Type B pancreatic cell (in vitro differentiated cells): ENCODE measurements at regions not wholly inside any gene's neighbourhood (a gene's known extent, or its start where the extent isn't known, plus 50 kb on each side); places are given as distances from the start of the nearest gene placed in this dataset.

ENCODE experiments used
- DNase-seq: peaks from one replicate; pipeline ENCODE4 v3.0.0; 2021; ENCODE audit warnings: mixed read lengths; ENCODE audit not compliant: unreplicated experiment; ENCODE audit errors: extremely low spot score
- H3K27ac Mint-ChIP-seq: 2 replicates; pipeline ENCODE4 v1.8.0; 2021; ENCODE audit warnings: mild to moderate bottlenecking, mixed read lengths
- H3K27me3 Mint-ChIP-seq: 2 replicates; pipeline ENCODE4 v1.8.0; 2021; ENCODE audit warnings: mixed read lengths
- H3K36me3 Mint-ChIP-seq: 2 replicates; pipeline ENCODE4 v1.8.0; 2021; ENCODE audit warnings: mixed read lengths
- H3K4me1 Mint-ChIP-seq: one replicate; pipeline ENCODE4 v1.8.0; 2021; ENCODE audit warnings: mixed read lengths; ENCODE audit not compliant: unreplicated experiment
- H3K4me3 Mint-ChIP-seq: 2 replicates; pipeline ENCODE4 v1.8.0; 2021; ENCODE audit warnings: mild to moderate bottlenecking, mixed read lengths
- H3K9me3 Mint-ChIP-seq: 2 replicates; pipeline ENCODE4 v1.8.0; 2021; ENCODE audit warnings: mixed read lengths
- CTCF ChIP-seq: fragments of 200-600 bp; sonication (generic); conservative IDR thresholded peaks from 2 replicates; pipeline ENCODE4 v1.5.0; 2021; ENCODE audit warnings: antibody characterized with exemption, mild to moderate bottlenecking

GRCh38 chr4:187416216-187416615 lies 579.4 kb upstream of the ZFP42 start:
- no peak for TF ChIP-seq CTCF
- no peak for DNase-seq
- H3K4me1 Mint-ChIP-seq, result no peaks in the 10 kb centered on the region
- H3K27me3 Mint-ChIP-seq, result no peaks in the 10 kb centered on the region
- no peaks in the 10 kb centered on the region for H3K9me3 Mint-ChIP-seq
- H3K4me3 Mint-ChIP-seq, result no peak overlapping the region
- H3K36me3 Mint-ChIP-seq, result no peaks in the 10 kb centered on the region
- H3K27ac Mint-ChIP-seq, result no peak overlapping the region

- no peaks in the 10 kb centered on the region for H3K36me3 Mint-ChIP-seq
- DNase-seq, result no peak
- H3K27ac Mint-ChIP-seq, result no peak overlapping the region
- no peaks in the 10 kb centered on the region for H3K27me3 Mint-ChIP-seq
- no peak overlapping the region for H3K4me3 Mint-ChIP-seq
- H3K9me3 Mint-ChIP-seq, result no peaks in the 10 kb centered on the region
- H3K4me1 Mint-ChIP-seq, result no peaks in the 10 kb centered on the region
- no peak for TF ChIP-seq CTCF
Observed at GRCh38 chr4:187417721-187418120, 577.9 kb upstream of the ZFP42 start.

- Mint-ChIP-seq H3K4me1 (no peaks in the 10 kb centered on the region), H3K27ac (no peak overlapping the region), H3K4me3 (no peak overlapping the region), H3K27me3 (no peaks in the 10 kb centered on the region), H3K9me3 (peaks cover 4% of the 10 kb centered on the region), H3K36me3 (no peaks in the 10 kb centered on the region)
- DNase-seq, result no peak
- TF ChIP-seq CTCF, result no peak
Observed at GRCh38 chr4:187422655-187423054, 572.9 kb upstream of the ZFP42 start.

GRCh38 chr4:187424636-187425035 lies 570.9 kb upstream of the ZFP42 start:
- Mint-ChIP-seq H3K36me3 (no peaks in the 10 kb centered on the region), H3K4me1 (no peaks in the 10 kb centered on the region), H3K27ac (no peak overlapping the region), H3K4me3 (no peak overlapping the region), H3K9me3 (peaks cover 4% of the 10 kb centered on the region), H3K27me3 (no peaks in the 10 kb centered on the region)
- no peak for DNase-seq
- TF ChIP-seq CTCF, result no peak

- no peaks in the 10 kb centered on the region for H3K36me3 Mint-ChIP-seq
Observed at GRCh38 chr4:187426511-187426910, 569.1 kb upstream of the ZFP42 start.

More at GRCh38 chr4:187426511-187426910, 569.1 kb upstream of the ZFP42 start:
- Mint-ChIP-seq H3K4me1 (no peaks in the 10 kb centered on the region), H3K27me3 (no peaks in the 10 kb centered on the region), H3K4me3 (no peak overlapping the region), H3K9me3 (peaks cover 4% of the 10 kb centered on the region), H3K27ac (no peak overlapping the region)
- no peak for DNase-seq
- no peak for TF ChIP-seq CTCF
